Activated naive CD8-positive, alpha-beta T cell treated with anti-CD3 and anti-CD28 coated beads, Interleukin-2, amount 50 U/mL, for 24 hours (primary cell): ENCODE measurements at regions not wholly inside any gene's neighbourhood (a gene's known extent, or its start where the extent isn't known, plus 50 kb on each side); places are given as distances from the start of the nearest gene placed in this dataset.
"Not testable (repeated sequence)": the region's sequence is repeated elsewhere in the genome, so short reads cannot be mapped to it uniquely, and the experiment has no call there.

Experiments
- ATAC-seq: fragments of 150-1000 bp; cut with Tn5 transposase; one replicate; pipeline ENCODE4 v1.10.0; 2021
- DNase-seq: peaks from one replicate; pipeline ENCODE4 v3.0.0; 2021
- H3K27ac Mint-ChIP-seq: one replicate; pipeline ENCODE4 v1.8.0; 2021; ENCODE audit warnings: mild to moderate bottlenecking, mixed read lengths
- H3K27me3 Mint-ChIP-seq: one replicate; pipeline ENCODE4 v1.8.0; 2021; ENCODE audit warnings: mixed read lengths
- H3K36me3 Mint-ChIP-seq: one replicate; pipeline ENCODE4 v1.8.0; 2021; ENCODE audit warnings: low read depth, mixed read lengths
- H3K4me1 Mint-ChIP-seq: one replicate; pipeline ENCODE4 v1.8.0; 2021; ENCODE audit warnings: mixed read lengths
- H3K4me3 Mint-ChIP-seq: one replicate; pipeline ENCODE4 v1.8.0; 2021; ENCODE audit warnings: mild to moderate bottlenecking, moderate library complexity, mixed read lengths
- H3K9me3 Mint-ChIP-seq: one replicate; pipeline ENCODE4 v1.8.0; 2021; ENCODE audit warnings: mixed read lengths

- H3K36me3 Mint-ChIP-seq, result no peaks in the 10 kb centered on the region
- H3K9me3 Mint-ChIP-seq, result peaks cover 14% of the 10 kb centered on the region
- DNase-seq (no peak), ATAC-seq (no peak)
- no peak overlapping the region for H3K4me3 Mint-ChIP-seq
- H3K27ac Mint-ChIP-seq, result no peak overlapping the region
- no peaks in the 10 kb centered on the region for H3K4me1 Mint-ChIP-seq
- H3K27me3 Mint-ChIP-seq, result no peaks in the 10 kb centered on the region
Observed at GRCh38 chr4:33924239-33924638, 2320.1 kb downstream of the ARAP2 start.

DNA sequence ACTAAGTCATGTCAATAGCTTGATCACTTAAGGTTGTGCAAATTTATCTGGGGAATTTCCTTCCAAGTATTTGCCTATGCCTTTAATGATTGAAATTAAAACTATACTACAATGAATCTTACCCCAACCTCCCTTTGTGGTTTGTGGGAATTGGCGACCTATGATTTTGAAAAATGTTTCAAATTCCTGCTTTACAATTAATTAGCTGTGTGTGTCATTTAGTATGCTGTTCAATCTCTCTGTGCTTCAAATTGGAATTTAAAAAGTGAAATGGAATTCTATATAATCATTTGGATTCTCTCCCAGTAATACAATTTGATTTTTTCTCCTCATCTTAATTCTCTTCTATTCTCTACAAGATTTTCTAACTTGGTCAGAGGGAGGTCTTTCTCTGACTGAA, 2319.5 kb downstream of the ARAP2 start:
- no peak overlapping the region for H3K27ac Mint-ChIP-seq
- H3K9me3 Mint-ChIP-seq, result peaks cover 14% of the 10 kb centered on the region
- no peak overlapping the region for H3K4me3 Mint-ChIP-seq
- DNase-seq, result no peak
- H3K27me3 Mint-ChIP-seq, result no peaks in the 10 kb centered on the region
- ATAC-seq, result no peak
- no peaks in the 10 kb centered on the region for H3K4me1 Mint-ChIP-seq
- H3K36me3 Mint-ChIP-seq, result no peaks in the 10 kb centered on the region

- no peaks in the 10 kb centered on the region for H3K27me3 Mint-ChIP-seq
- no peaks in the 10 kb centered on the region for H3K4me1 Mint-ChIP-seq
- ATAC-seq, result no peak
- no peak overlapping the region for H3K4me3 Mint-ChIP-seq
- H3K27ac Mint-ChIP-seq, result no peak overlapping the region
- DNase-seq, result no peak
- H3K9me3 Mint-ChIP-seq, result peaks cover 14% of the 10 kb centered on the region
- no peaks in the 10 kb centered on the region for H3K36me3 Mint-ChIP-seq
Observed at GRCh38 chr4:33930497-33930896, 2313.8 kb downstream of the ARAP2 start.

DNA sequence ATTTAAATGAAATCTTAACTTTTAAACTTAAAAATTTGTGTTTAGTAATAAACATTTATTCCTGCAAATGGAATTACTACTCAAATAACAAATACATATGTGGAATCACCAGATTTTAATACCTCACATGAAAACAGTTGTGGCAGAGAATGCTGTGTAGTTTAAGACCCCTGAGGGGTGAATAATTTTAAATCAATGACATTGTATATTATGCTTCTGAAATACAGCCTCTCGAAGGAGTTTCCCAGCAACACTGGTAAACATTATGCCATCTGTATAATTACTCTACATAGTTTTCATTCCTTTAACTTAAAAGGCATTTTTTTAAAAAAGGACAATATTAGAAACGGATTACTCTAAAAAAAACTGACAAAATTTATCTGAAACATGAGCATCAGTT, 2313.3 kb downstream of the ARAP2 start:
- no peaks in the 10 kb centered on the region for H3K4me1 Mint-ChIP-seq
- H3K9me3 Mint-ChIP-seq, result peaks cover 14% of the 10 kb centered on the region
- ATAC-seq, result no peak

GRCh38 chr4:33940281-33940680, 2304.0 kb downstream of the ARAP2 start:
- Mint-ChIP-seq H3K4me1 (no peaks in the 10 kb centered on the region), H3K36me3 (no peaks in the 10 kb centered on the region), H3K9me3 (peaks cover 5% of the 10 kb centered on the region), H3K27me3 (no peaks in the 10 kb centered on the region), H3K27ac (no peak overlapping the region), H3K4me3 (no peak overlapping the region)
- no peak for DNase-seq
- no peak for ATAC-seq

More for the DNA sequence above, 2313.3 kb downstream of the ARAP2 start:
- no peak for DNase-seq
- H3K36me3 Mint-ChIP-seq, result no peaks in the 10 kb centered on the region
- H3K27me3 Mint-ChIP-seq, result no peaks in the 10 kb centered on the region
- H3K4me3 Mint-ChIP-seq, result no peak overlapping the region
- H3K27ac Mint-ChIP-seq, result no peak overlapping the region

DNA sequence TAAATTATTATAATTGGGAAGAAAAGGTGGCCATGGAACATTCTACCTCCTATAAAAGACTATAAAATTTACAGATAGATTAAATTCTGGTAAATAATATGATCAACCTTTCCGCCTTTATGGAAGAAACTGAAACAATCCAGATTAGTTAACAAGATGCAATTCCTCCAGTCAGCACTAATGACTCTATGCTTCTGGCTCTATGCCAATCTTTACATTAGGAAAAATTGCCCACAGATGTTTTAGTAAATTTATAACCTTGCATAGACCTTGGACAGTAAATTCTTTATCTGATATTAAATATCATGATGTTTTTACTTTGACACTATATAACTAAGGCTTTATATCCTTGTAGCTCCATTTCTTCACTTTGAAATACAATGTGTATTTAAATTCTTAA, 2302.5 kb downstream of the ARAP2 start:
- H3K27me3 Mint-ChIP-seq, result no peaks in the 10 kb centered on the region
- peaks cover 5% of the 10 kb centered on the region for H3K9me3 Mint-ChIP-seq

DNA sequence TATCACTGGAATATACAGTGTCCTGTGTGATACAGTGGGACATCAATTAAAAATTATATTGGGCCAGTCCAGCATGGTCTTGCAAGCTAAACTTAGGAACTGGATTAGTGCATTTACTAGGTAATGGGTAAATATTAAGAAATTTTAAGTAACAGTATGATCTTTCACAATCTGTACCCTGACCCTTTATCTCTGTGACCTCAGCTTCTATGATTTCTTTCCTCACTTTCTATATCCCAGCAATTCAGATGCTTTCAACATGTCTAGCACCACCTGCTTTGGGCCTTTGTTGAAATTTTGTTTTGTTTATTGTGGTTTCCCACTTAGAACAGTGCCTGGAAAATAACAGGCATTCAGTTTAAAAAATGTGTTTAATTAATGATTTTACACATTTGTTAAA, 2295.4 kb downstream of the ARAP2 start:
- DNase-seq (no peak), ATAC-seq (no peak)
- Mint-ChIP-seq H3K27me3 (no peaks in the 10 kb centered on the region), H3K36me3 (no peaks in the 10 kb centered on the region), H3K9me3 (peaks cover 5% of the 10 kb centered on the region), H3K4me3 (no peak overlapping the region), H3K4me1 (no peaks in the 10 kb centered on the region), H3K27ac (no peak overlapping the region)

More for the DNA sequence above, 2302.5 kb downstream of the ARAP2 start:
- ATAC-seq, result no peak
- no peak overlapping the region for H3K27ac Mint-ChIP-seq
- H3K36me3 Mint-ChIP-seq, result no peaks in the 10 kb centered on the region
- DNase-seq, result no peak
- H3K4me1 Mint-ChIP-seq, result no peaks in the 10 kb centered on the region
- no peak overlapping the region for H3K4me3 Mint-ChIP-seq

GRCh38 chr4:33953848-33954247, 2290.5 kb downstream of the ARAP2 start:
- peaks cover 17% of the 10 kb centered on the region for H3K9me3 Mint-ChIP-seq
- not testable (repeated sequence) for H3K4me3 Mint-ChIP-seq, H3K27me3 Mint-ChIP-seq, DNase-seq, H3K27ac Mint-ChIP-seq, H3K36me3 Mint-ChIP-seq, H3K4me1 Mint-ChIP-seq, ATAC-seq

- Mint-ChIP-seq H3K36me3 (no peaks in the 10 kb centered on the region), H3K27me3 (no peaks in the 10 kb centered on the region), H3K9me3 (peaks cover 12% of the 10 kb centered on the region), H3K4me3 (no peak overlapping the region), H3K4me1 (no peaks in the 10 kb centered on the region), H3K27ac (no peak overlapping the region)
- ATAC-seq, result no peak
- DNase-seq, result no peak
Observed at GRCh38 chr4:33954759-33955158, 2289.6 kb downstream of the ARAP2 start.

DNA sequence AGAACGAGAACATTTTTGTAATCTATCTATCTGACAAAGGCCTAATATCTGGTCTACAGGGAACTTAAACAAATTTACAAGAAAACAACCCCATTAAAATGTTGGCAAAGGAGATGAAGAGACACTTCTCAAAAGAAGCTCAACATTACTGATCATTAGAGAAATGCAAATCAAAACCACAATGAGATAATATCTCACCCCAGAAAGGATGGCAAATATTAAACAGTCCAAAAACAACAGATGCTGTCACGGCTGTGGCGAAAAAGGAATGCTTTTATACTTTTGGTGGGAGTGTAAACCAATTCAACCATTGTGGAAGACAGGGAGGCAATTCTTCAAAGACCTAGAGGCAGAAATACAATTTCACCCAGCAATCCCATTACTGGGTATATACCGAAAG, 2284.8 kb downstream of the ARAP2 start:
- Mint-ChIP-seq H3K27me3 (no peaks in the 10 kb centered on the region), H3K9me3 (peaks cover 23% of the 10 kb centered on the region), H3K4me1 (no peaks in the 10 kb centered on the region), H3K27ac (no peak overlapping the region), H3K36me3 (no peaks in the 10 kb centered on the region), H3K4me3 (no peak overlapping the region)
- no peak for ATAC-seq
- no peak for DNase-seq

DNA sequence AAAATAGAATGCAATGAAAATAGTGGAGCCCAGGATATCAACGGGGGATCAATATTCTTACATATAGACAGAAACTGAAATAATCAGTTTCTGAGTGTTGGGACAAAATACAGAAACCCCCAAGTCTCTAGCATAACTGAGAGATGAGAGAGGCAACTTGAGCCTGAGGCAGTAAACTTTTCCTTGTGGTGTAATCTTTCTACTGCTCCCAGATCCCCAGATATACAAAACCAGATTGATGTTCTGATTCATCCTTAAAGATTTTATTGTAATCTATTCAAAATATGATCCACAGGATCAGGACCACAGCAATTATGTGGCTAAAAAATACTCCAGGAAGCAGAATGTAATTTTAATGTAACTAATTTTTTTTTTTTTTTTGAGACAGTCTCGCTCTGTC, 2282.6 kb downstream of the ARAP2 start:
- no peak overlapping the region for H3K27ac Mint-ChIP-seq
- no peaks in the 10 kb centered on the region for H3K36me3 Mint-ChIP-seq
- DNase-seq, result no peak
- H3K4me1 Mint-ChIP-seq, result no peaks in the 10 kb centered on the region
- peaks cover 20% of the 10 kb centered on the region for H3K9me3 Mint-ChIP-seq
- no peaks in the 10 kb centered on the region for H3K27me3 Mint-ChIP-seq
- ATAC-seq, result no peak
- no peak overlapping the region for H3K4me3 Mint-ChIP-seq

- ATAC-seq, result no peak
- H3K36me3 Mint-ChIP-seq, result no peaks in the 10 kb centered on the region
Observed at GRCh38 chr4:33966808-33967207, 2277.5 kb downstream of the ARAP2 start.

GRCh38 chr4:33974270-33974669, 2270.0 kb downstream of the ARAP2 start:
- H3K36me3 Mint-ChIP-seq, result no peaks in the 10 kb centered on the region
- H3K4me3 Mint-ChIP-seq, result no peak overlapping the region
- H3K4me1 Mint-ChIP-seq, result no peaks in the 10 kb centered on the region
- no peaks in the 10 kb centered on the region for H3K27me3 Mint-ChIP-seq
- ATAC-seq (no peak), DNase-seq (no peak)
- peaks cover 14% of the 10 kb centered on the region for H3K9me3 Mint-ChIP-seq
- no peak overlapping the region for H3K27ac Mint-ChIP-seq

More at GRCh38 chr4:33966808-33967207, 2277.5 kb downstream of the ARAP2 start:
- Mint-ChIP-seq H3K4me1 (no peaks in the 10 kb centered on the region), H3K27ac (no peak overlapping the region), H3K4me3 (no peak overlapping the region), H3K9me3 (peaks cover 16% of the 10 kb centered on the region), H3K27me3 (no peaks in the 10 kb centered on the region)
- no peak for DNase-seq

GRCh38 chr4:33975995-33976394, 2268.3 kb downstream of the ARAP2 start:
- H3K4me1 Mint-ChIP-seq, result no peaks in the 10 kb centered on the region
- peaks cover 14% of the 10 kb centered on the region for H3K9me3 Mint-ChIP-seq
- H3K27ac Mint-ChIP-seq, result no peak overlapping the region
- H3K27me3 Mint-ChIP-seq, result no peaks in the 10 kb centered on the region
- DNase-seq (no peak), ATAC-seq (no peak)
- no peak overlapping the region for H3K4me3 Mint-ChIP-seq
- no peaks in the 10 kb centered on the region for H3K36me3 Mint-ChIP-seq

DNA sequence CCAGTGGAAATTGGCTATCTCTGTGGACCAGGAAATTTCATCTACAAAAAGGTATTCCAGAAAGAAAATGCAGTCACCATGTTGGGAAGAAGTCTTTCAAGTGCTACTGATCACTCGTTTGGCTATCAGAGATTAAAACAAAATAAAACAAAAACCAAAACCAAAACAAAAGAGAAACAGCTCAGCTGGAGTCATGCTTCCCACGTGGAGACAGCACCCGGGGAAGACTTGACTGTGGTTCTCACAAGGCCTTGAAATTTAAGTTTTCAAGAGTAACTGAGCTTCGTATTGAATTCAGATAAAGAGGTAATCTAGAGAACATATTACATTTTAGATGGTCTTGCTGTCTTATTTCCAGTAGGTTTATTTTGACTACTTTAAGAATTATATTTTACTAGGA, 2264.5 kb downstream of the ARAP2 start:
- H3K27me3 Mint-ChIP-seq, ATAC-seq, H3K4me3 Mint-ChIP-seq, DNase-seq, H3K4me1 Mint-ChIP-seq, H3K36me3 Mint-ChIP-seq, H3K27ac Mint-ChIP-seq, H3K9me3 Mint-ChIP-seq: not testable (repeated sequence)

GRCh38 chr4:33980361-33980760, 2264.0 kb downstream of the ARAP2 start:
- Mint-ChIP-seq H3K27me3 (no peaks in the 10 kb centered on the region), H3K4me3 (no peak overlapping the region), H3K36me3 (no peaks in the 10 kb centered on the region), H3K9me3 (peaks cover 2% of the 10 kb centered on the region), H3K27ac (no peak overlapping the region), H3K4me1 (no peaks in the 10 kb centered on the region)
- ATAC-seq (no peak), DNase-seq (no peak)
